Activated CD4-positive, alpha-beta T cell treated with anti-CD3 and anti-CD28 coated beads for 36 hours (primary cell): ENCODE measurements at regions not wholly inside any gene's neighbourhood (a gene's known extent, or its start where the extent isn't known, plus 50 kb on each side); places are given as distances from the start of the nearest gene placed in this dataset.

ENCODE experiments used
- ATAC-seq: fragments of 200-7000 bp; cut with Tn5 transposase; one replicate; pipeline ENCODE4 v1.10.0; 2021; ENCODE audit warnings: mild to moderate bottlenecking, moderate library complexity
- CTCF ChIA-PET: fragments of 350-600 bp; sonication (Branson Sonifier 250); formaldehyde crosslinking; loops from one replicate; lab custom pipeline; 2021; ENCODE audit warnings: antibody characterized with exemption; lab: Charles Lee
- POLR2A ChIA-PET: fragments of 350-600 bp; sonication (Branson Sonifier 250); formaldehyde crosslinking; loops from one replicate; lab custom pipeline; 2021; ENCODE audit warnings: antibody characterized with exemption, inconsistent platforms; lab: Charles Lee
- DNase-seq: peaks from one replicate; pipeline ENCODE4 v3.0.0-alpha.2; 2020
- H3K27ac Mint-ChIP-seq: one replicate; pipeline ENCODE4 v1.8.0; 2021; ENCODE audit warnings: mixed read lengths
- H3K27me3 Mint-ChIP-seq: one replicate; pipeline ENCODE4 v1.8.0; 2021; ENCODE audit warnings: mixed read lengths
- H3K36me3 Mint-ChIP-seq: one replicate; pipeline ENCODE4 v1.8.0; 2021; ENCODE audit warnings: low read depth, mixed read lengths
- H3K4me1 Mint-ChIP-seq: one replicate; pipeline ENCODE4 v1.8.0; 2021; ENCODE audit warnings: mixed read lengths
- H3K4me3 Mint-ChIP-seq: one replicate; pipeline ENCODE4 v1.8.0; 2021; ENCODE audit warnings: mild to moderate bottlenecking, moderate library complexity, mixed read lengths
- H3K9me3 Mint-ChIP-seq: one replicate; pipeline ENCODE4 v1.8.0; 2021; ENCODE audit warnings: low read depth, mixed read lengths
- intact Hi-C, 2 experiments: fragments of 100-400 bp; cut with DNase I in 1 of 2; cut with micrococcal nuclease in 1 of 2; formaldehyde crosslinking; loops; one replicate each; pipeline versions ENCODE4 v1.14.2 to v1.15.1; 2022 to 2024; cut with DNase I, micrococcal nuclease

DNA sequence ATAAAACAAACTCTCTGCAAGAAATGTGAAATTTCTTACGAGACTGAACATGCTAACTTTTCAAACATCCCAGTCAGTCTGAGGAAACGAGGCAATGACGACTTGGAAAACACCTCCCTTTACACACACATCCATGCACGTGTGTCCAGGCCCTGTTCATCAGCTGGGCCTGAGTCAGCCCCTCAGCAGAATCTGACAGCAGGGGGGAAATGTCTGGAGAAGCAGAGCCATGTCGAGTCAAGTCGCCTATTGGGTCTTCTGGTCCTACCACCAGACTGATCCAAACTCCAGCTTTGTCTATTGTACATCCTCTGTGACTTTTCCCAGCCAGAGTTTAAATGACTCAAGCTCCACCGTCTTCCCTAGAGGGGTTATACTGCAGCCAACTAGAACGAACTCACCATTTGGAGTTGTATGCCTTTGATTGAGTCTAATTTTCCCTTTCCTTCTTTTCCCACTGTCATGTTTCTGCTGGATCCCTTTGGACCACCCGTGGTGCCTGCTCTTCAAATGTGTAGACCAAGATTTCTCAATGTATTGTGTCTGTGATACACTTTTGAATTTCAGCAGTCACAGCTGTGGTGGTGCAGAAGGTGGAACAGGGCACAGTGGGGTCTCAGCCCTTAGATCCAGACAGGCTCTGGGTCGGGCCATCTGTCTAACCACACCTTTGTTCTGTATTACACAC, 254.0 kb downstream of the CDC5L start:
- no peaks in the 10 kb centered on the region for H3K27me3 Mint-ChIP-seq
- peak overlapping the region; percentile 93 for H3K27ac Mint-ChIP-seq
- DNase-seq (no peak), ATAC-seq (no peak)
- no peak overlapping the region for H3K4me3 Mint-ChIP-seq
- ChIA-PET POLR2A (no interaction called here), CTCF (no interaction called here)
- intact Hi-C loops: loop anchor here (2.0 to 5.0 kb wide), 6 partner anchors 521 to 1283 kb away; partner anchors contain the start of gene SUPT3H (in 1 of the 2)
- peaks cover 38% of the 10 kb centered on the region for H3K4me1 Mint-ChIP-seq
- peaks cover 1% of the 10 kb centered on the region for H3K36me3 Mint-ChIP-seq
- no peaks in the 10 kb centered on the region for H3K9me3 Mint-ChIP-seq

DNA sequence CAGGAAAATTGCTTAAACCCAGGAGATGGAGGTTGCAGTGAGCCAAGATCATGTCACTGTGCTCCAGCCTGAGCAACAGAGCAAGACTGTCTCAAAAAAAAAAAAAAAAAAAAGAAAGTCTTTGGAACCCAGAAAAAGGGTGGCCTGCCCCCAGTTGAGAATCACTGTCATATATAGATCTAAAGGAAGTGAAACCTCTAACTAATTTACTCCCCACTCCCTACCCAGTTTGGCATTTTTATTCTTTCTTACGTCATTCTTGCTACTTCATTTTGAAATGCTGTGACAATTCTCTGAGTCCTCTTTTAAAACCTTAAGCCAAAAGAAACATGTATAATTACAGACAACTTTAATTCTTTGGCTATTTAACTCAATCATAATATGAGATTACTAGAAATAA, 254.8 kb downstream of the CDC5L start:
- peak; percentile 41 for DNase-seq
- CTCF ChIA-PET: interaction anchor here (0.9 to 1.0 kb wide), 2 partner anchors 11 to 14 kb away, joined by 3 read pairs; no protein-coding TSS in a partner anchor
- intact Hi-C loops: loop anchor here (2.0 to 5.0 kb wide), 6 partner anchors 520 to 1282 kb away; partner anchors contain the start of gene SUPT3H (in 1 of the 2)
- Mint-ChIP-seq H3K4me1 (peaks cover 38% of the 10 kb centered on the region), H3K36me3 (peaks cover 1% of the 10 kb centered on the region), H3K27ac (peak overlapping the region; percentile 93), H3K9me3 (no peaks in the 10 kb centered on the region), H3K27me3 (no peaks in the 10 kb centered on the region), H3K4me3 (peak overlapping the region; percentile 21)
- POLR2A ChIA-PET: interaction anchor here (0.6 kb wide), 1 partner anchor 319 kb away, joined by 4 read pairs; no protein-coding TSS in a partner anchor
- ATAC-seq: peak; percentile 68

DNA sequence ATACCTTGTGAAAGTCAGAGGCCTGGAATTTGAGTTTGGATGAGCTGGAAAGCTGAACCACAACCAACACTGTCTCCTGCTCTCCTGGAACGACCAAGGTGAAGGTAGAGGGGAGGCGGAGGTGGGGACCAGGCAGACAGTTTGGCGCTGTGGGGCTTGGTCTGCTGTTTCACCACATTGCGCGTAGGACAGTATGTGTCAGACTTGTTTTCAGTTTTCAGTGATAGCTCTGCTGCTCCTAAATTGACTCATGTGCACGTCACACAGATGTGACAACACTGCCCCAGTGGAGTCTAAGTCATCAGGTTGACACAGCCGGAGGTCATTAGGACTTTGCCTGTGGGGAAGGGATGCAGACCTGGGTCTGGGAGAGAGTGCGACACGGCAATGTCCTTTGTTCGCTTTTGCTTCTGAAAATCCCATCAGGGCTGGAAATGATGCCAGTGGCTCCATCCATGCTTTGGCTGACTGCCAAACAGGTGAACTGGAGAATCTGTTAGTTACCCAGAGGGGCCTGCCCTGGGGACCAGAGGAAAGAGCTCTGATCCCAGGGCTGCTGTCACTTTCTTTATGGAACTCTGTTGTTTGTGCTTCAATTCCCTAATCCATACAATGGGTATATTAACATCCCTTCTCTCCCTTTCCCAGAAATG, 255.5 kb downstream of the CDC5L start:
- peak; percentile 85 for DNase-seq
- peaks cover 2% of the 10 kb centered on the region for H3K27me3 Mint-ChIP-seq
- H3K4me3 Mint-ChIP-seq: peak overlapping the region; percentile 21
- POLR2A ChIA-PET: interaction anchor here (0.6 kb wide), 1 partner anchor 318 kb away, joined by 4 read pairs; no protein-coding TSS in a partner anchor
- peaks cover 1% of the 10 kb centered on the region for H3K36me3 Mint-ChIP-seq
- H3K27ac Mint-ChIP-seq: peak overlapping the region; percentile 93
- H3K9me3 Mint-ChIP-seq: no peaks in the 10 kb centered on the region
- CTCF ChIA-PET: interaction anchor here (0.7 to 1.0 kb wide), 3 partner anchors 10 to 13 kb away, joined by 3 read pairs; no protein-coding TSS in a partner anchor
- intact Hi-C loops: loop anchor here (1.0 to 5.0 kb wide), 8 partner anchors 519 to 1282 kb away; partner anchors contain the start of gene SUPT3H (in 1 of the 2)
- ATAC-seq: peak; percentile 87
- peaks cover 38% of the 10 kb centered on the region for H3K4me1 Mint-ChIP-seq

DNA sequence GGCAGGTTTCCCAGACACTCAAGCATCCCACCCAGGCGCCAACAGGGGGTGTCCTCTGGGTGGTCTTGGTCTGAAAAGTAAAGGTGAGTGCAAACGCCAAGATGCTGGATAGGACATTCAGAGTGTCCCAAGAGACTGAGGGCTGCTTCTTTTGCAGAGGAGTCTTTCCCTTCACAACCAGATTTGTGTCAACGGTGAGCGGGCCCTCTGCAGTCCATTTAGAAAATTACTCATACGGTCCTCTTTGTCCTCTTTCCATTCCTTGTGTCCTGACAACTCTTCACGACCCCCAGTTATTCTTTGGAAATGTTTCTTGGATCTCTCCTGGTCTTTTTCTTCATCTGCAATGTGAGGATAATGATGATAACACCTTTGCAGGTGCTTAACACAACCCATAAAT, 257.8 kb downstream of the CDC5L start:
- peaks cover 2% of the 10 kb centered on the region for H3K27me3 Mint-ChIP-seq
- DNase-seq: no peak
- peaks cover 2% of the 10 kb centered on the region for H3K9me3 Mint-ChIP-seq
- peaks cover 39% of the 10 kb centered on the region for H3K4me1 Mint-ChIP-seq
- H3K4me3 Mint-ChIP-seq: no peak overlapping the region
- no peak overlapping the region for H3K27ac Mint-ChIP-seq
- H3K36me3 Mint-ChIP-seq: peaks cover 1% of the 10 kb centered on the region
- ChIA-PET CTCF (interaction anchor here (0.6 to 2.5 kb wide), 3 partner anchors 10 to 548 kb away, joined by 3 to 13 read pairs (median 3); no protein-coding TSS in a partner anchor), POLR2A (no interaction called here)
- no peak for ATAC-seq
- intact Hi-C loops: no loop called here

DNA sequence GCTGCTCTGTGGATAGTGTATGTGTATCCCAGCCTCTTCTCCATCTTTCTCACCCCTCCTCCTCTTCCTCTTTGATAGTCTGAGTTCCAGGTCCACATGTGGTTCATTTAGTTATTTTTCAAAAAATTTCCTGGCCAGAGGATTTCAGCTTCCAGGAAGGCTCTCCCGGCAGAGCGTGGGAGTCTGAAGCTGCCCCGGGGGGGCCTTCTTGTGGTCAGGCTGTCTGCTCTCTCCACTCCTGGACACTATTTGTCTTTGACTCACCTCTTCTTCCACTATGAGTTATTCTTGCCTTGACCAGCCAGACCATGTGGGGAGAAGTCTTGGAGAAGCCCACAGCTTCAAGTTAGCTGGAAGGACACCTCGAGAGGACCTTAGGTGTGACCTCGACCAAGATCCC, 258.8 kb downstream of the CDC5L start:
- Mint-ChIP-seq H3K4me3 (no peak overlapping the region), H3K4me1 (peaks cover 29% of the 10 kb centered on the region), H3K36me3 (peaks cover 1% of the 10 kb centered on the region), H3K9me3 (peaks cover 2% of the 10 kb centered on the region), H3K27ac (no peak overlapping the region), H3K27me3 (peaks cover 2% of the 10 kb centered on the region)
- DNase-seq (no peak), ATAC-seq (no peak)
- intact Hi-C loops: no loop called here
- ChIA-PET POLR2A (no interaction called here), CTCF (interaction anchor here (0.6 to 2.5 kb wide), 3 partner anchors 9 to 210 kb away, joined by 3 to 13 read pairs (median 4); no protein-coding TSS in a partner anchor)

DNA sequence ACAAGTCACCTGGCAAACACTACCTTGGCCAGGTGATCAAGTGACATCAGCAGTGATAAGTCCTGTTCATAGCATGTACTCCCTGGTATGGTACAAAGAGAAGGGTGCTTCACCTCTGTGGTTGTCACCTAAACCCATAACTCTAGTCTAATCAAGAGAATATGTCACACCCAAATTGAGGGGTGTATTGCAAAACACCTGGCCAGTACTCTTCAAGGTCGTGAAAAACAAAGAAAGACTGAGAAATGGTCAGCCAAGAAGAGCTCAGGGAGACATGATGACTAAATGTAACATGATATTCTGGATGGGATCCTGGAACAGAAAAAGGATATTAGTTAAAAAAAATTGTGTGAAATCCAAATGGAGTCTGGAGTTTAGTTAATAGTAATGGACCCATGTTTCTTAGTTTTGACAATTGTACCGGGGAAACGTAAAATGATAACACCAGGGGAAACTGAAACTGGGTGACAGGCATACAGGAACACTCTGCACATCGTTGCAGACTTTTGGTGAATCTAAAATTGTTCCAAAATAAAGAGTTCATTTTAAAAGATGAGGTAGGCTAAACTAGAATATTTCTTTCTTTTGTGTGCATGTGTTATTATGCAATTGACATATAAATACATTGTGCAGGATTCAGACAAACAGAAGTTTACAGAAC, 262.0 kb downstream of the CDC5L start:
- CTCF ChIA-PET: interaction anchor here (0.6 to 2.0 kb wide), 3 partner anchors 174 to 1309 kb away, joined by 3 to 6 read pairs (median 3); no protein-coding TSS in a partner anchor
- Mint-ChIP-seq H3K4me3 (no peak overlapping the region), H3K9me3 (peaks cover 2% of the 10 kb centered on the region), H3K27me3 (peaks cover 5% of the 10 kb centered on the region), H3K4me1 (peaks cover 6% of the 10 kb centered on the region), H3K27ac (no peak overlapping the region), H3K36me3 (no peaks in the 10 kb centered on the region)
- POLR2A ChIA-PET: no interaction called here
- peak; percentile 34 for ATAC-seq
- intact Hi-C loops: loop anchor here in 1 of 2 experiments (10.0 kb wide), 1 partner anchor 175 kb away; no protein-coding TSS in a partner anchor
- DNase-seq: no peak

DNA sequence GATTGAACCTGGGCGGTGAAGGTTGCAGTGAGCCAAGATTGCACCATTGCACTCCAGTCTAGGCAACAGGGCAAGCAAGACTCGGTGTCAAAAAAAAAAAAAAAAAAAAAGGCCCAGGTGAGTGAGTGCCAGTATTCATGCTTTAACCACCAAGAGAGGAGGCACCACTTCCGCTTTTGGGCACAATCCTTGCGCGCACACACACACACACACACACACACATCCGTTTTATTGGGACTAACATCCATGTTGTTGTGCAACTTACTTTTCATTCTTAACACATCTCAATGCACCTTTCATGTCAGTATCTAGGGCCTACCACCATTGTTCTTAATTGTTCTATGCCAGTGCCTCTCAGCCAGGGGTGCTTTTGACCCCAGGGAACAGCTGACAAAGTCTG, 263.0 kb downstream of the CDC5L start:
- Mint-ChIP-seq H3K27ac (no peak overlapping the region), H3K4me3 (no peak overlapping the region), H3K4me1 (peaks cover 15% of the 10 kb centered on the region), H3K9me3 (peaks cover 2% of the 10 kb centered on the region), H3K36me3 (no peaks in the 10 kb centered on the region), H3K27me3 (peaks cover 5% of the 10 kb centered on the region)
- ATAC-seq (no peak), DNase-seq (no peak)
- POLR2A ChIA-PET: no interaction called here
- intact Hi-C loops: loop anchor here in 1 of 2 experiments (10.0 kb wide), 1 partner anchor 176 kb away; no protein-coding TSS in a partner anchor
- CTCF ChIA-PET: interaction anchor here (0.6 to 2.0 kb wide), 2 partner anchors 175 to 1132 kb away, joined by 4 to 6 read pairs; no protein-coding TSS in a partner anchor

DNA sequence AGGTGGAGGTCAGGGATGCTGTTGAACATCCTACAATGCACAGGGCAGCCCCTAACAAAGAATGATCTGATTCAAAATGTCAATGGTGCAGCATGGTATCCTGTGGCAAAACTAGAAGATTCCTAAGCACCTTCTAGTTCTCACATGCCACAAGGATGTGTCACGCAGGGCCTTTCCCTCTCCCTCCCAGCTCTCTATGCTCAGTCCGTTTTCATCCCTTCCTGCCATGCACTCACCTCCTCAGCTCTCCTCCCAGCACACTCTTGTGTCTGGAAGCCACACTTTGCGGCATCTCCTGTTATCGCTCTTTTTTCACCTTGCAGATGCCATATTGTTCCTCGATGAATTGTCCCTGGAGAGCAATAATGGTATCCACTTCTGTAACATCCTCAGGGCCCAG, 263.4 kb downstream of the CDC5L start:
- peaks cover 2% of the 10 kb centered on the region for H3K9me3 Mint-ChIP-seq

DNA sequence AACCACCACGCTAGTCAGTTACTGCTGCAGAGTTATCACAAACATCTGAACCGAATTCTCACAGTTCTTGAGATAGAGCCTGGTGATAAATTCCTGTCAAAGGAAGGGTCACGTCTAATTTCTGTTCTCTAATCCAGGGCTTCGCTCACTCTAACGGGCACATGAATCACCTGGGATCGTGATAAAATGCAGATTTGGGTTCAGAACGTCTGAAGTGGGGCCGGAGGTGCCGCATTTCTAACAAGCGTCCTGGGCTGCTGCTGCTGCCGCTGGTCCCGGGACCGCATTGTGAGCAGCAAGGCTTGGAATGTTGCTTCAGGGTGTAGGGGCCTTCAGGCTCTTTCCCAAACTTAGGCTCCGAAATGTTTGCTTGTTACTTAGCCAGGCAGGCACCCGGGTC, 264.1 kb downstream of the CDC5L start:
- ChIA-PET POLR2A (no interaction called here), CTCF (interaction anchor here (1.0 kb wide), 1 partner anchor 30 kb away, joined by 3 read pairs; no protein-coding TSS in a partner anchor)
- H3K27me3 Mint-ChIP-seq: peaks cover 5% of the 10 kb centered on the region
- H3K27ac Mint-ChIP-seq: no peak overlapping the region
- no peaks in the 10 kb centered on the region for H3K36me3 Mint-ChIP-seq
- peaks cover 2% of the 10 kb centered on the region for H3K9me3 Mint-ChIP-seq
- H3K4me1 Mint-ChIP-seq: peaks cover 17% of the 10 kb centered on the region
- intact Hi-C loops: loop anchor here in 1 of 2 experiments (10.0 kb wide), 1 partner anchor 177 kb away; no protein-coding TSS in a partner anchor
- DNase-seq (no peak), ATAC-seq (no peak)
- no peak overlapping the region for H3K4me3 Mint-ChIP-seq

More for the DNA sequence above, 263.4 kb downstream of the CDC5L start:
- ChIA-PET POLR2A (no interaction called here), CTCF (interaction anchor here (0.6 kb wide), 1 partner anchor 1132 kb away, joined by 4 read pairs; no protein-coding TSS in a partner anchor)
- Mint-ChIP-seq H3K27ac (no peak overlapping the region), H3K36me3 (no peaks in the 10 kb centered on the region), H3K4me3 (no peak overlapping the region), H3K27me3 (peaks cover 5% of the 10 kb centered on the region), H3K4me1 (peaks cover 17% of the 10 kb centered on the region)
- DNase-seq: no peak
- intact Hi-C loops: loop anchor here in 1 of 2 experiments (10.0 kb wide), 1 partner anchor 176 kb away; no protein-coding TSS in a partner anchor
- no peak for ATAC-seq

DNA sequence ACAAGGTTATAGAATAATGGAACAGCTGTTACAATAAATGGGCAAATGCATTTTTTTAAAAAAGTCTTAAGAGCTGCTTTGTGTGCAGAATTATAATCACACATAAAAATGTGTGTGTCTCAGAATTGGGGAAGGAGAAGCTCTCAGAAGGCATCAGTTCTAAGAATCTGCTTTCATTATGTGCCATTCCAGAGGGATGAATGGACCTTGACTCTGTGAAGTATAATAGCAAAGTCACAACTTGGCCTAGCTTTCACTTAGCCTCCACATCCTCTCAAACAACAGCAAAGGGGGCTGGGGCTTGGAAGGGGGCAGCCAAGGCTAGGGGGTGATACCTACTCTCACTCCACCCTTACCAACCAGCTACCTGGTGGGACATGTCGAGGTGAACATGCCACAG, 265.0 kb downstream of the CDC5L start:
- no peak overlapping the region for H3K4me3 Mint-ChIP-seq
- intact Hi-C loops: loop anchor here in 1 of 2 experiments (10.0 kb wide), 1 partner anchor 178 kb away; no protein-coding TSS in a partner anchor
- H3K27ac Mint-ChIP-seq: no peak overlapping the region
- peaks cover 17% of the 10 kb centered on the region for H3K4me1 Mint-ChIP-seq
- ATAC-seq (no peak), DNase-seq (no peak)
- no peaks in the 10 kb centered on the region for H3K36me3 Mint-ChIP-seq
- ChIA-PET CTCF (interaction anchor here (1.3 to 1.9 kb wide), 4 partner anchors 9 to 1270 kb away, joined by 3 to 8 read pairs (median 6); no protein-coding TSS in a partner anchor), POLR2A (no interaction called here)
- H3K9me3 Mint-ChIP-seq: peaks cover 2% of the 10 kb centered on the region
- peaks cover 5% of the 10 kb centered on the region for H3K27me3 Mint-ChIP-seq
